ENCODE measurements at regions not wholly inside any gene's neighbourhood (a gene's known extent, or its start where the extent isn't known, plus 50 kb on each side); places are given as distances from the start of the nearest gene placed in this dataset.

DNA sequence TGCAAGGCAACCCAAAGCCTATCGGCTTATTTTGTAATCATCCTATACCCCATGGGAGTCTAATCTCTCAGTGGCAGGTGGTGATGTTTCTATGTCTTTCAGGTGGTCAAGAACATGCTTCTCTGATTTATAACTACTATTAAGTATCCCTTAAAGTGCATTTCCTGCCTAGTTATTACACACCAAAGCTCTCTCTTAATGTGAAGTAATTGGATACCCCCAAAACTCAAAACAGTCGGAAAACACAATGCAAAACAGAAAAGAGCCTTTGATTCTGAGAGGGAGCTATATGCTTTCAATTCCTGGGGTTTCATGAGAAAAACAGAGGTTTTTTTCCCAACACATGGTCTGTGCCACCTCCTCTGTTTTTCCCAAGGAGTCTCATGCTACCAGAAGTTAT lies 416.4 kb downstream of the CSNK1G3 start:
- TF ChIP-seq, protein P1, sequence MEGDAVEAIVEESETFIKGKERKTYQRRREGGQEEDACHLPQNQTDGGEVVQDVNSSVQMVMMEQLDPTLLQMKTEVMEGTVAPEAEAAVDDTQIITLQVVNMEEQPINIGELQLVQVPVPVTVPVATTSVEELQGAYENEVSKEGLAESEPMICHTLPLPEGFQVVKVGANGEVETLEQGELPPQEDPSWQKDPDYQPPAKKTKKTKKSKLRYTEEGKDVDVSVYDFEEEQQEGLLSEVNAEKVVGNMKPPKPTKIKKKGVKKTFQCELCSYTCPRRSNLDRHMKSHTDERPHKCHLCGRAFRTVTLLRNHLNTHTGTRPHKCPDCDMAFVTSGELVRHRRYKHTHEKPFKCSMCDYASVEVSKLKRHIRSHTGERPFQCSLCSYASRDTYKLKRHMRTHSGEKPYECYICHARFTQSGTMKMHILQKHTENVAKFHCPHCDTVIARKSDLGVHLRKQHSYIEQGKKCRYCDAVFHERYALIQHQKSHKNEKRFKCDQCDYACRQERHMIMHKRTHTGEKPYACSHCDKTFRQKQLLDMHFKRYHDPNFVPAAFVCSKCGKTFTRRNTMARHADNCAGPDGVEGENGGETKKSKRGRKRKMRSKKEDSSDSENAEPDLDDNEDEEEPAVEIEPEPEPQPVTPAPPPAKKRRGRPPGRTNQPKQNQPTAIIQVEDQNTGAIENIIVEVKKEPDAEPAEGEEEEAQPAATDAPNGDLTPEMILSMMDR (IDR thresholded peaks at IDR 0.05): no peak
- TF ChIP-seq POLR2A (IDR thresholded peaks at IDR 0.05): no peak
